ENCODE measurements at regions not wholly inside any gene's neighbourhood (a gene's known extent, or its start where the extent isn't known, plus 50 kb on each side); places are given as distances from the start of the nearest gene placed in this dataset.

- Histone ChIP-seq H3K36me3 (ENCODE audit: control insufficient read depth in 2 of 2, insufficient read depth in 2 of 2, low read length in 2 of 2) (no peaks in the 10 kb centered on the region), H3K4me3 (ENCODE audit: low read length in 2 of 2) (no peak overlapping the region), H3K9me3 (ENCODE audit: control insufficient read depth in 2 of 2, low read length in 2 of 2) (no peaks in the 10 kb centered on the region), H3K4me1 (ENCODE audit: control insufficient read depth in 2 of 2, insufficient read depth in 2 of 2, low read length in 2 of 2) (no peaks in the 10 kb centered on the region), H3K27ac (ENCODE audit: low read depth in 2 of 2, low read length in 2 of 2) (no peak overlapping the region), H3K9ac (ENCODE audit: low read depth in 1 of 2, low read length in 2 of 2) (no peak overlapping the region), H3K27me3 (ENCODE audit: control insufficient read depth in 2 of 2, insufficient read depth in 2 of 2, low read length in 2 of 2) (no peaks in the 10 kb centered on the region)
Observed at GRCh38 chr1:81129366-81129765, 671.4 kb upstream of the ADGRL2 start.

DNA sequence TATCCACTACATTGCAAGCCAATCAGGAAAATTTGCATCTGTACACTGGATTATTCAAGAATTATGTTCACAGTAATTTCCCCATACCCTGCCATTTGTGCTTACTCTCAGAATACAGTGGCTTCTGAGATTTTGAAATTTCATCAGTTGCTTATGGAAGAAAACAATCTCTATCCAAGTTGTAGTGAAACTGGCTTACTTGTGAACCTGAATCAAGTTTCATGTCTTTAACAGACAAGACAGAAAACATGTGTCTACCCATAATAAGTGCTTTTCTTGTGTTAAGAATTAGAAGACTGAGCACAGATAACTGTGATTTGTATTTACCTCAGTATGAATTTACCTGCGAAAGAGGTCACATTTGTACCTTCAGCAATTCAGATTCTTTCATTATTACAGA lies 672.7 kb upstream of the ADGRL2 start:
- H3K27me3 ChIP-seq (ENCODE audit: control insufficient read depth in 2 of 2, insufficient read depth in 2 of 2, low read length in 2 of 2): no peaks in the 10 kb centered on the region
- H3K27ac ChIP-seq (ENCODE audit: low read depth in 2 of 2, low read length in 2 of 2): no peak overlapping the region
- H3K4me3 ChIP-seq (ENCODE audit: low read length in 2 of 2): no peak overlapping the region
- H3K9me3 ChIP-seq (ENCODE audit: control insufficient read depth in 2 of 2, low read length in 2 of 2): no peaks in the 10 kb centered on the region
- H3K4me1 ChIP-seq (ENCODE audit: control insufficient read depth in 2 of 2, insufficient read depth in 2 of 2, low read length in 2 of 2): no peaks in the 10 kb centered on the region
- no peak overlapping the region for H3K9ac ChIP-seq (ENCODE audit: low read depth in 1 of 2, low read length in 2 of 2)
- no peaks in the 10 kb centered on the region for H3K36me3 ChIP-seq (ENCODE audit: control insufficient read depth in 2 of 2, insufficient read depth in 2 of 2, low read length in 2 of 2)

- Histone ChIP-seq H3K9me3 (ENCODE audit: control insufficient read depth in 2 of 2, low read length in 2 of 2) (no peaks in the 10 kb centered on the region), H3K4me1 (ENCODE audit: control insufficient read depth in 2 of 2, insufficient read depth in 2 of 2, low read length in 2 of 2) (no peaks in the 10 kb centered on the region), H3K4me3 (ENCODE audit: low read length in 2 of 2) (no peak overlapping the region), H3K27ac (ENCODE audit: low read depth in 2 of 2, low read length in 2 of 2) (no peak overlapping the region), H3K27me3 (ENCODE audit: control insufficient read depth in 2 of 2, insufficient read depth in 2 of 2, low read length in 2 of 2) (no peaks in the 10 kb centered on the region), H3K9ac (ENCODE audit: low read depth in 1 of 2, low read length in 2 of 2) (no peak overlapping the region), H3K36me3 (ENCODE audit: control insufficient read depth in 2 of 2, insufficient read depth in 2 of 2, low read length in 2 of 2) (no peaks in the 10 kb centered on the region)
Observed at GRCh38 chr1:81126989-81127581, 673.6 kb upstream of the ADGRL2 start.

GRCh38 chr1:81125672-81126071 lies 675.1 kb upstream of the ADGRL2 start:
- H3K9ac ChIP-seq (ENCODE audit: low read depth in 1 of 2, low read length in 2 of 2): no peak overlapping the region
- no peaks in the 10 kb centered on the region for H3K27me3 ChIP-seq (ENCODE audit: control insufficient read depth in 2 of 2, insufficient read depth in 2 of 2, low read length in 2 of 2)
- no peaks in the 10 kb centered on the region for H3K4me1 ChIP-seq (ENCODE audit: control insufficient read depth in 2 of 2, insufficient read depth in 2 of 2, low read length in 2 of 2)
- no peak overlapping the region for H3K27ac ChIP-seq (ENCODE audit: low read depth in 2 of 2, low read length in 2 of 2)
- H3K36me3 ChIP-seq (ENCODE audit: control insufficient read depth in 2 of 2, insufficient read depth in 2 of 2, low read length in 2 of 2): no peaks in the 10 kb centered on the region
- no peak overlapping the region for H3K4me3 ChIP-seq (ENCODE audit: low read length in 2 of 2)
- H3K9me3 ChIP-seq (ENCODE audit: control insufficient read depth in 2 of 2, low read length in 2 of 2): no peaks in the 10 kb centered on the region

DNA sequence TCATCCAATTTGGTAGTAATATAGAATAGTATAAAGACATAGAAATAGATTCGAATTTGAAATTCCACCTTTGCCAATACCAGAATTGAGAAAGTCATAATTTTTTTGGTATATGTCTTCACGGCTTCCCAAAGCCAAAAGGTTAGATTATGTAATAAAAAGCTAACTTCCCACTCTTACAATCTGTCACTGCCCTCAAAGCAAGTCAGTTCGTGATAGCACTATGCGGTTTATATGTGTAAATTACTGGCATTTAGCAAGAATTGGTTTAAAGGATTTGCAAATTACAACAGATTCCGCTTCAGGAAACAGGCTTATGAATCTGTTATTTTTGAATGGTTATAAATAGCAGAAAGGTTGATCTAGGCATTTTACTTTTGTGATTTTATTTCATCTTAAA lies 679.4 kb upstream of the ADGRL2 start:
- H3K9ac ChIP-seq (ENCODE audit: low read depth in 1 of 2, low read length in 2 of 2): no peak overlapping the region
- no peaks in the 10 kb centered on the region for H3K9me3 ChIP-seq (ENCODE audit: control insufficient read depth in 2 of 2, low read length in 2 of 2)
- H3K36me3 ChIP-seq (ENCODE audit: control insufficient read depth in 2 of 2, insufficient read depth in 2 of 2, low read length in 2 of 2): no peaks in the 10 kb centered on the region
- no peak overlapping the region for H3K4me3 ChIP-seq (ENCODE audit: low read length in 2 of 2)
- no peaks in the 10 kb centered on the region for H3K4me1 ChIP-seq (ENCODE audit: control insufficient read depth in 2 of 2, insufficient read depth in 2 of 2, low read length in 2 of 2)
- H3K27me3 ChIP-seq (ENCODE audit: control insufficient read depth in 2 of 2, insufficient read depth in 2 of 2, low read length in 2 of 2): no peaks in the 10 kb centered on the region
- no peak overlapping the region for H3K27ac ChIP-seq (ENCODE audit: low read depth in 2 of 2, low read length in 2 of 2)

DNA sequence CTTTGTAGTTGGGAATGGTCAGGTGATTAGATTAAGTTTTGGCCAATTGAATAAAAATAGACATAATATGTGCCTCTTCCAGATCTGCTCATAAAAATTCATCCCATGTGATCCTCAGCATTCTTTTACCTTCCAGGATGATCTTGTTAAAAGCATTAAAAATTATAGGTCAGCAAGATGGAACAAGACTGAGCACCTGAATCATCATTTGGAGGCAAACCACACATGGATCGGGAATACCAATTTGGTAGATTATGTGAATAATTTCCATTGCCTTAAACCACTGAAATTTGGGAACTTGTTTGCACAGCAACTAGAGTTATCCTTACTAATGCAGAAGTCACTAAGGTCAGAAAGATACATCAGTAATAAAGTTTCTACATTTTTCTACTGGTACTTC lies 681.4 kb upstream of the ADGRL2 start:
- no peaks in the 10 kb centered on the region for H3K27me3 ChIP-seq (ENCODE audit: control insufficient read depth in 2 of 2, insufficient read depth in 2 of 2, low read length in 2 of 2)
- H3K9ac ChIP-seq (ENCODE audit: low read depth in 1 of 2, low read length in 2 of 2): no peak overlapping the region
- H3K4me3 ChIP-seq (ENCODE audit: low read length in 2 of 2): no peak overlapping the region
- no peaks in the 10 kb centered on the region for H3K36me3 ChIP-seq (ENCODE audit: control insufficient read depth in 2 of 2, insufficient read depth in 2 of 2, low read length in 2 of 2)
- H3K27ac ChIP-seq (ENCODE audit: low read depth in 2 of 2, low read length in 2 of 2): no peak overlapping the region
- no peaks in the 10 kb centered on the region for H3K9me3 ChIP-seq (ENCODE audit: control insufficient read depth in 2 of 2, low read length in 2 of 2)
- no peaks in the 10 kb centered on the region for H3K4me1 ChIP-seq (ENCODE audit: control insufficient read depth in 2 of 2, insufficient read depth in 2 of 2, low read length in 2 of 2)

DNA sequence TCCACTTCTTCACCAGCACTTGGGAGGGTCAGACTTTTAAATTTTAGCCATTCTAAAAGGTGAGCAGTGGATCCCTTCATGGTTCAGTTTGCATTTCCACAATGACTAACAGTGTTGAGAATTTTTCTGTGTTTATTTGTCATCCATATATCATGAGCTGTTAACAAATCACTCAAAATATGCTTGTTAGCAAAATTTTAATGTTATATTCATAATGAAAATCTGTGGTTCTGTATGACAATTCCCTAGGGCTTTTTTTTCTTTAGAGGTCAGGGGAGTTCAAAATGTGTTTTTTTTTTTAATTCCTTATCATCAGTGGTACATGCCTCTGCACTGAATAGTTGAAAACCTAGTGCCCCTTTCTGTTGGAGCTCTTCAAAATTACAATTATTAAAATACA lies 682.2 kb upstream of the ADGRL2 start:
- H3K9me3 ChIP-seq (ENCODE audit: control insufficient read depth in 2 of 2, low read length in 2 of 2): no peaks in the 10 kb centered on the region
- H3K36me3 ChIP-seq (ENCODE audit: control insufficient read depth in 2 of 2, insufficient read depth in 2 of 2, low read length in 2 of 2): no peaks in the 10 kb centered on the region
- H3K27ac ChIP-seq (ENCODE audit: low read depth in 2 of 2, low read length in 2 of 2): no peak overlapping the region
- no peaks in the 10 kb centered on the region for H3K4me1 ChIP-seq (ENCODE audit: control insufficient read depth in 2 of 2, insufficient read depth in 2 of 2, low read length in 2 of 2)
- H3K27me3 ChIP-seq (ENCODE audit: control insufficient read depth in 2 of 2, insufficient read depth in 2 of 2, low read length in 2 of 2): no peaks in the 10 kb centered on the region
- H3K4me3 ChIP-seq (ENCODE audit: low read length in 2 of 2): no peak overlapping the region
- H3K9ac ChIP-seq (ENCODE audit: low read depth in 1 of 2, low read length in 2 of 2): no peak overlapping the region

- Histone ChIP-seq H3K9ac (ENCODE audit: low read depth in 1 of 2, low read length in 2 of 2) (no peak overlapping the region), H3K27ac (ENCODE audit: low read depth in 2 of 2, low read length in 2 of 2) (no peak overlapping the region), H3K36me3 (ENCODE audit: control insufficient read depth in 2 of 2, insufficient read depth in 2 of 2, low read length in 2 of 2) (no peaks in the 10 kb centered on the region)
Observed at GRCh38 chr1:81115422-81115821, 685.3 kb upstream of the ADGRL2 start.

GRCh38 chr1:81114191-81114590 lies 686.5 kb upstream of the ADGRL2 start:
- H3K9me3 ChIP-seq (ENCODE audit: control insufficient read depth in 2 of 2, low read length in 2 of 2): no peaks in the 10 kb centered on the region
- no peaks in the 10 kb centered on the region for H3K36me3 ChIP-seq (ENCODE audit: control insufficient read depth in 2 of 2, insufficient read depth in 2 of 2, low read length in 2 of 2)
- no peak overlapping the region for H3K9ac ChIP-seq (ENCODE audit: low read depth in 1 of 2, low read length in 2 of 2)
- H3K4me1 ChIP-seq (ENCODE audit: control insufficient read depth in 2 of 2, insufficient read depth in 2 of 2, low read length in 2 of 2): no peaks in the 10 kb centered on the region
- H3K27ac ChIP-seq (ENCODE audit: low read depth in 2 of 2, low read length in 2 of 2): no peak overlapping the region
- no peaks in the 10 kb centered on the region for H3K27me3 ChIP-seq (ENCODE audit: control insufficient read depth in 2 of 2, insufficient read depth in 2 of 2, low read length in 2 of 2)
- H3K4me3 ChIP-seq (ENCODE audit: low read length in 2 of 2): no peak overlapping the region

More at GRCh38 chr1:81115422-81115821, 685.3 kb upstream of the ADGRL2 start:
- H3K27me3 ChIP-seq (ENCODE audit: control insufficient read depth in 2 of 2, insufficient read depth in 2 of 2, low read length in 2 of 2): no peaks in the 10 kb centered on the region
- H3K4me1 ChIP-seq (ENCODE audit: control insufficient read depth in 2 of 2, insufficient read depth in 2 of 2, low read length in 2 of 2): no peaks in the 10 kb centered on the region
- no peaks in the 10 kb centered on the region for H3K9me3 ChIP-seq (ENCODE audit: control insufficient read depth in 2 of 2, low read length in 2 of 2)
- no peak overlapping the region for H3K4me3 ChIP-seq (ENCODE audit: low read length in 2 of 2)

DNA sequence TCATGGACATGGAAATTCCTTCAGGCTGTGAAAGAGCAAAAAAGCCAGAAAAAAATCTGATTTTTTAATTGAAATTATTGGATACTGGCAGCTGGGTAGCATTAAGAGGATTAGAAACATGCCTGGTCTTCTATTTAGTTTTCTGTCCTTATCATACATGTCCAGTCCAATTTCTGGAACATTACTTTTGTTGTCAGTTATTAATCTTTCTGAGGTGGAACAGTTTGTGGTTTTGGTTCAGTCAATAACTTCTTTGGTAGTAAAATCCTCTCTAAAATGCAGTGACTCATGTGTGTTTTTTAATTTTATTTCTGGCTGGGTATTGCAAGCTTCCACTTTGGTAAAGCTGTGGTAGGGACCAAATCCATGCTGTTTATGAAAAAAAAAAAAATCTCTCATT lies 687.0 kb upstream of the ADGRL2 start:
- Histone ChIP-seq H3K9ac (ENCODE audit: low read depth in 1 of 2, low read length in 2 of 2) (no peak overlapping the region), H3K27ac (ENCODE audit: low read depth in 2 of 2, low read length in 2 of 2) (no peak overlapping the region), H3K4me1 (ENCODE audit: control insufficient read depth in 2 of 2, insufficient read depth in 2 of 2, low read length in 2 of 2) (no peaks in the 10 kb centered on the region), H3K4me3 (ENCODE audit: low read length in 2 of 2) (no peak overlapping the region), H3K9me3 (ENCODE audit: control insufficient read depth in 2 of 2, low read length in 2 of 2) (no peaks in the 10 kb centered on the region), H3K27me3 (ENCODE audit: control insufficient read depth in 2 of 2, insufficient read depth in 2 of 2, low read length in 2 of 2) (no peaks in the 10 kb centered on the region), H3K36me3 (ENCODE audit: control insufficient read depth in 2 of 2, insufficient read depth in 2 of 2, low read length in 2 of 2) (no peaks in the 10 kb centered on the region)

GRCh38 chr1:81111818-81112217 lies 688.9 kb upstream of the ADGRL2 start:
- Histone ChIP-seq H3K36me3 (ENCODE audit: control insufficient read depth in 2 of 2, insufficient read depth in 2 of 2, low read length in 2 of 2) (no peaks in the 10 kb centered on the region), H3K9ac (ENCODE audit: low read depth in 1 of 2, low read length in 2 of 2) (no peak overlapping the region), H3K4me1 (ENCODE audit: control insufficient read depth in 2 of 2, insufficient read depth in 2 of 2, low read length in 2 of 2) (no peaks in the 10 kb centered on the region), H3K4me3 (ENCODE audit: low read length in 2 of 2) (no peak overlapping the region), H3K27me3 (ENCODE audit: control insufficient read depth in 2 of 2, insufficient read depth in 2 of 2, low read length in 2 of 2) (no peaks in the 10 kb centered on the region), H3K9me3 (ENCODE audit: control insufficient read depth in 2 of 2, low read length in 2 of 2) (no peaks in the 10 kb centered on the region), H3K27ac (ENCODE audit: low read depth in 2 of 2, low read length in 2 of 2) (no peak overlapping the region)
